ENCODE measurements at regions not wholly inside any gene's neighbourhood (a gene's known extent, or its start where the extent isn't known, plus 50 kb on each side); places are given as distances from the start of the nearest gene placed in this dataset.
"Not testable (repeated sequence)": the region's sequence is repeated elsewhere in the genome, so short reads cannot be mapped to it uniquely, and the experiment has no call there.

DNA sequence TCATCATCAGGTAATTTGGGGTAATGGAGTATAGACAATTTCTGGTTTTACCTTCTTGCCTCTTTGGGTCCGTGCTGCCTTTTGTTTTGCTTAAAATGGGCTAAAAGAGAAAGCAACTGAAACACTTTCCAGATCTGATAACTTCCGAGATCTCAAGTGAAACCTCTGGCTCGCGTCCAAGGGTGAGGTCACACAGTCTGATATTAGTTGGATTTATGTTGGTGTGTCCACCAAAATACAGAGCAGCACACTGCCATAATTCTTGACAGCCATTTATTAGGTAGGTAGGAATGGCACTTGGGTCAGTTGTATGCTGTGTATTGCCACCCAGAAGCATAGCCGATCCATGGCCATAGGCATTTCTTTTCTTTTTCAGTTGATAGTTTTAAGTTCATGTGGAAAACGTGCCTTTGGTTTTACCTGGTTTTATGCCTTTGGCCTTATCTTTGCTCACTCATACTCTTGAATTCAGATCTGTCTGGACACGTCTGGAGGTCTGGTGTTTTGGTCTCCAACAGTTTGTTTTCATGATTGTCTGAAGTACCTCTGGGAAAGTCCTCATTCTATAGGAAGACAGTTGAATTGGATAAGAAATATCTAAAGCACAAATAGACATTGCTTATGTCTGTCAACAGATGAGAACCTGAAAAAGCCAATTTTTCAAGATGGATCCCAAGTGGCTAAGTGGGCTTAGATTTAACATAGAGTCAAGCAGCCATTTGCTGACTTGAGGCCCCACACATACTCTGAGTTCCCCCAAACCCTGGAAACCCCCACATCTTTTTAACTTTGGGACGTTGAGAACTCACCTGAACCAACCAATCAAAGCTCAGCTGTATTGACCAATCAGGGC, 320.8 kb downstream of the SOX4 start:
- peak; percentile 56 to 61 for DNase-seq

- DNase-seq, result no peak
These were observed 322.2 kb downstream of the SOX4 start for GRCh38 chr6:21915707-21916260.

DNA sequence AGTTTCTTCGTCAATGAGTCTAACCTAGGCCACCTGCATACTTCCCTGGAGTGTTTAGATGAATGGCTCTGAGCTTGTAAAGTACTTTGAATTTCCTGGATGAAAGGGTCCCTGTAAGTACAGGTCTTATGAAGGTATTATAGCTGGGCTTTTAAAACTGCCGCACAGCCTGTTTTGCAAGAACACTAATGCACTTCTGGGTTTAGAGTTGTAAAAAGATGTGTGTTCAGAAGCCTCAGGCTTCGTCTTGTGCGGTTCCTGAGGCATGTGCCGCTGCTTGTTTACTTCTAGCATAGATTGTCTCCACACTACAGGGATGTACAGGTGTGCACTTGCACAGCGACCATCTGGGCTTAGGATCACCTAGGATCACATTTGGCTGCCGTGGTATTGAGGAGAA, 324.5 kb downstream of the SOX4 start:
- no peak for DNase-seq

GRCh38 chr6:21918666-21919065, 325.1 kb downstream of the SOX4 start:
- no peak for DNase-seq

DNA sequence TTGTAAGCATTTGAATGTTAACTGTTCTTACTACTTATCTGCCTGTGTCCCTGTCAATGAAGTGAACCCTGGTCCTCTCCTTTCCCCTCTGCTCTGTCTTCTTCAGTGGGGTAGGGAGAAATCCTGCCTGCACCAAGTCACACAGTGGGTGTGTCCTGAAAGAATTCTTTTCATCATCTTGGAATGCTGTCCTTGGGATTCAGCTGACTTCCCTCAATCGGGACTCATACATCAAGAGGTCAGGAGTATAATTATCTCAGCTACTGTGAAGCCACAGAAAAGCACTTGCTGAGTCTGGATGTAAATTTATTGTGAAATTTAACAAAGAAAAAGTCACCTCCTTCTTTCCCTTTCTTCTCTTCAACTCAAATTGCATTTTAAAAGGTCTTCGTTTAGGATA, 328.5 kb downstream of the SOX4 start:
- DNase-seq, result no peak

DNA sequence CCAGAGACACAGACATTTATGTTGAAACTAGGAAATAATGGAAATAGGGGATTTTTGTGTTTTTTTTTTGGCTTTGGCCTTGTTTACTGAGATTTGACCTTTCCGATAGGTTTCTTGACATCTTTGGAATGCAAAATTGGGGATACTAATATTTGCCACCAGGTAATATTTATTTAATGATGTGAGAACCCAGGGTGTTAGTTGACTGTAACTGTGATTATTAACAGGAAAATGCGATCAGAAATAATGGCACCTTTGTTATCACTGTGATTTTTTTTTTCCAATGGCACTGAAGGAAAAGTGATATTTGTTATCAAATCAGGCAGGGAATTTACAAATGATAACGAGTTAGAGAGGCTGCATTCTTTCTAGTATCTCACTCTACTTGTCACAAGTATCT, 330.5 kb downstream of the SOX4 start:
- DNase-seq, result no peak

GRCh38 chr6:21928827-21929226, 335.3 kb downstream of the SOX4 start:
- DNase-seq, result no peak

DNA sequence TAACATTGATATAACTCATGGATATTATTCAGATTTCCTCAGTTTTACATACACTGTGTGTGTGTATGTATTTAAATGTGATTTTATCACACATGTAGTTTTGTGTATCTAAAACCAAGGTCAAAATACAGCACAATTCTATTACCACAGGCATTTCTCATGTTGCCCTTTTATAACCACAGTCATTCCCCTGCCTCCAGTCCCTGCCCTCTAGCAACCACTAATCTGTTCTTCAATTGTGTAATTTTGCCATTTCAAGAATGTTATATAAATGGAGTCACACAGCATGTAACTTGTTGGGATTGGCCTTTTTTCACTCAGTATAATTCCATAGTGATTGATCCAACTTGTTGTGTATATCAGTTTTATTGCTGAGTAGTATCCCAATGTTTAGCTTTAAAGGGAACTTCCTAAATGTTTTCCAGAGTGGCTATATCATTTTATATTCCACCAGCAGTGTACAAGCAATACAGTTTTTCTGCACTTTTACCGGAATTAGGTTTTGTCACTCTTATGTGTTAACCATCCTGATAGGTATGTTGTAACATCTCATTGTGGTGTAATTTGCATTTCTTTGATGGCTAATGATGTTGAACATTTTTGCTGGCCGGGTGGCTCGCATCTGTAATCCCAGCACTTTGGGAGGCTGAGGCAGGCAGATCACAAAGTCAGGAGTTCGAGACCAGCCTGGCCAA, 338.2 kb downstream of the SOX4 start:
- DNase-seq, result no peak

- no peak for DNase-seq
These were observed 339.8 kb downstream of the SOX4 start for GRCh38 chr6:21933351-21933750.

DNA sequence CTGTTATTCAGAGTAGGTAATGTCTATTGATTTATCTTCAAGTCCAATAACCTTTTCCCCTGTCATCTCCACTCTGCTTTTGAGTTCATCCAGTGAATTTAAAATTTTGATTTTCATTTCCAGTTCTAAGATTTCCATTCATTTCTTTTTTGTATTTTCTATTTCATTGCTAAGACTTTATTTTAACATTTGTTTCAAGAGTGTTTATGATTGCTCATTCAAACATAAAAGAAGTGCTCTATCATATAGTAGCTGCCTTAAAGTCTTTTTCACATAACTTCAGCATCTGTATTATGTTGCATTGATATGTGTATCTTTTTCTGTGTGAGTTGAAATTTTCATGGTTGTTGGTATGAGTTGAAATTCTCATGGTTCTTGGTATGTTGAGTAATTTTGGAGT, 341.6 kb downstream of the SOX4 start:
- DNase-seq, result no peak

DNA sequence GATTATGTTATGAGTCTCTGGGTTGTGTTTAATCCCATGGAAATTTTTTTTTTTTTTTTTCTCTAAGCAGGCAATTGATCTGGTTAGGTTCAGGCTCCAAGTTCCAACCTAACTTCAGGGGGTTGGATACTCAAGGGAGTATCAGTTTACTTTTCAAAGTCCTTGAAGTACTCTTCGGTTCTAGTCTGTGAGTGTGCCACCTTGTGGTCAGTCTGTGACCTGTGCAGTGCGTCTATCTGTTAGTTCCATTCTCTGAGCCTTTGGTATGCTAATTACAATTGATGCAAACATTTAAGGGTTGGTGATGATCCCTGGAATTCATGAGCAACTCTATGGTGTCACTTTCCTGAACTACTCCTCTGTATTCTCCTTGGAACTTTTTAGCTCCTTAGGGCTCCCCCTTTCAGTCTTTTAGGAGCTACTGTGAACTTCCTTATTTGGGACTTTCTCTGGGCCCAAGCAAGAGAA, 342.0 kb downstream of the SOX4 start:
- DNase-seq, result no peak

GRCh38 chr6:21937466-21937865, 343.9 kb downstream of the SOX4 start:
- DNase-seq, result no peak

GRCh38 chr6:21939066-21939465, 345.5 kb downstream of the SOX4 start:
- not testable (repeated sequence) for DNase-seq

DNA sequence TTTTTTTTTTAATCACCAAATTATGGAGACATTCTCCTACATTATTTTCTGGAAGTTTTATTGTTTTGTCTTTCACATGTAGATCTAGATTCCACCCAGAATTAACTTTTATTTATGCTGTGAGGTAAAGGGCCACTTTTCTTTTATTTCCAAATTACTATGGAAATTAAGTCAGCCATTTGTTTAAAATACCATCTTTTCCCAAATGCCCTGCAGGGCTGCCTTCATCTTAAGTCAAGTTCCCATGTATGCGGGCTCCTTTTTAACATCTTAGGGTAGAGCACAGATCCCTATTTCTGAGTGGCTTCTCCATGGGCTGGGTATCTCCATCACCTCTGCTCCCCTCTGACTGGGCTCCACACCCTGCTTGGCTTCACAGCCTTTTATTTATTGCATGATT, 348.4 kb downstream of the SOX4 start:
- DNase-seq, result no peak

- DNase-seq, result peak in 1 of 2 donors; percentile 57
These were observed 349.3 kb downstream of the SOX4 start for GRCh38 chr6:21942897-21943296.

- DNase-seq, result no peak
These were observed 350.5 kb downstream of the PRL start for GRCh38 chr6:21946298-21946783.

- not testable (repeated sequence) for DNase-seq
These were observed 349.6 kb downstream of the PRL start for GRCh38 chr6:21947227-21947626.

GRCh38 chr6:21947731-21948386, 349.0 kb downstream of the PRL start:
- DNase-seq, result no peak

GRCh38 chr6:21949211-21949801, 347.5 kb downstream of the PRL start:
- no peak for DNase-seq

DNA sequence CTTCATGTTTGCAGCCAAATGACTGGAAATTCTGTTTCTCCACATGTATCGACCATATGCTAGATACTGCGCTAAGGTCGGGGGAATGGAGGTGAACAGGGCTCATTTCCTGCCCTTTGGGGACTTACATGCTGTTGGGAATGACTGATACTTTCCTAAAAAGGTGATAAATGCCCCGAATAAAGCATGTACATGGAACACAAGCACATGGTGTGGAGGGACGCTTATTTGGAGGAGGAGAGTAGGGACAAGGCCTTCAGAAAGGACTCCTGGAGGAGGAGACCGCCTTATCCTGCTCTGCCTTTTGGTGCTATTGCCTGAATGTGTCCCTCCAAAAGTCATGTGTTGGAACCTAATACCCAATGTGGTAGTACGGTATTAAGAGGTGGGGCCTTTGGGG, 344.5 kb downstream of the PRL start:
- no peak for DNase-seq
